SK-N-SH (cell line): ENCODE measurements at regions not wholly inside any gene's neighbourhood (a gene's known extent, or its start where the extent isn't known, plus 50 kb on each side); places are given as distances from the start of the nearest gene placed in this dataset.

Experiments used
- EP300 ChIP-seq, 2 experiments: IDR thresholded peaks; 2 replicates each; pipeline versions ENCODE4 v1.4.0 to v1.6.1; 2012; ENCODE audit warnings: borderline replicate concordance in 1 of 2, low read depth in 1 of 2, low read length in 1 of 2
- EZH2phosphoT487 ChIP-seq: fragments of 200-600 bp; sonication (generic); IDR thresholded peaks from 2 replicates; pipeline ENCODE4 v1.6.1; 2017; ENCODE audit warnings: low read depth, mixed run types, mild to moderate bottlenecking, antibody characterized with exemption, moderate library complexity, borderline replicate concordance
- SMC3 ChIP-seq: IDR thresholded peaks from 2 replicates; pipeline ENCODE4 v1.6.1; 2012; ENCODE audit warnings: low read depth, low read length, improper control_type of control experiment
- TF ChIP-seq, protein P1 (sequence below): fragments of 200-600 bp; sonication (generic); IDR thresholded peaks from 2 replicates; pipeline ENCODE4 v1.6.1; 2017; ENCODE audit warnings: antibody characterized with exemption, mild to moderate bottlenecking, moderate library complexity
- TF ChIP-seq, protein P2 (sequence below): IDR thresholded peaks from 2 replicates; pipeline ENCODE4 v1.6.1; 2012; ENCODE audit warnings: mild to moderate bottlenecking, low read depth, low read length, moderate library complexity

DNA sequence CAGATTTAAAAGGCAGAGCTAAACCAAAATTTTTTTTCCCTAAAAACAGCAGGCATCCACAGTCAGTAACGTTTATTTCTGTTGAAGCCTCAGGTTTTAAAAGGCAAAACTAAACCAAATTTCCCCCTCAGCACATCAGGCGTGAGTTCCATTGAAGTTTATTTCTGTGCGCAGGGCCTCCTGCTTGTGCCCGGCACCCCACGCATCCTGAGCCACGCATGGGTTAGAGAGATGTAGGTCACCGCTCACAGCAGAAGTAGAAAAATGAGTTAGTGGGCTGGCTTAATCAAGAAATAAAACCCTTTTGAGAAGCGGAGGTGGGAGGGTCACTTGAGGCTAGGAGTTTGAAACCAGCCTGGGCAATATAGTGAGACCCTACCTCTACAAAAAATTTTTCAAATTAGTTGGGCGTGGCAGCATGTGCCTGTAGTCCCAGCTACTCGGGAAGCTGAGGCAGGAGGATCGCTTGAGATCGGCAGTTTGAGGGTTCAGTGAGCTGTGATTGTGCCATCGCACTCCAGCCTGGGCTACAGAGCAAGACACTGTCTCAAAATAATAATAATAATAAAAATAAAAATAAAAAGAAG lies 75.6 kb upstream of the SPIN1 start:
- TF ChIP-seq EZH2phosphoT487 (no peak), SMC3 (no peak), EP300 (IDR thresholded peaks at IDR 0.05; ENCODE audit: borderline replicate concordance in 1 of 2, low read depth in 1 of 2, low read length in 1 of 2) (no peak)
- TF ChIP-seq, protein P1, sequence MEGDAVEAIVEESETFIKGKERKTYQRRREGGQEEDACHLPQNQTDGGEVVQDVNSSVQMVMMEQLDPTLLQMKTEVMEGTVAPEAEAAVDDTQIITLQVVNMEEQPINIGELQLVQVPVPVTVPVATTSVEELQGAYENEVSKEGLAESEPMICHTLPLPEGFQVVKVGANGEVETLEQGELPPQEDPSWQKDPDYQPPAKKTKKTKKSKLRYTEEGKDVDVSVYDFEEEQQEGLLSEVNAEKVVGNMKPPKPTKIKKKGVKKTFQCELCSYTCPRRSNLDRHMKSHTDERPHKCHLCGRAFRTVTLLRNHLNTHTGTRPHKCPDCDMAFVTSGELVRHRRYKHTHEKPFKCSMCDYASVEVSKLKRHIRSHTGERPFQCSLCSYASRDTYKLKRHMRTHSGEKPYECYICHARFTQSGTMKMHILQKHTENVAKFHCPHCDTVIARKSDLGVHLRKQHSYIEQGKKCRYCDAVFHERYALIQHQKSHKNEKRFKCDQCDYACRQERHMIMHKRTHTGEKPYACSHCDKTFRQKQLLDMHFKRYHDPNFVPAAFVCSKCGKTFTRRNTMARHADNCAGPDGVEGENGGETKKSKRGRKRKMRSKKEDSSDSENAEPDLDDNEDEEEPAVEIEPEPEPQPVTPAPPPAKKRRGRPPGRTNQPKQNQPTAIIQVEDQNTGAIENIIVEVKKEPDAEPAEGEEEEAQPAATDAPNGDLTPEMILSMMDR = no peak
- TF ChIP-seq, protein P2, sequence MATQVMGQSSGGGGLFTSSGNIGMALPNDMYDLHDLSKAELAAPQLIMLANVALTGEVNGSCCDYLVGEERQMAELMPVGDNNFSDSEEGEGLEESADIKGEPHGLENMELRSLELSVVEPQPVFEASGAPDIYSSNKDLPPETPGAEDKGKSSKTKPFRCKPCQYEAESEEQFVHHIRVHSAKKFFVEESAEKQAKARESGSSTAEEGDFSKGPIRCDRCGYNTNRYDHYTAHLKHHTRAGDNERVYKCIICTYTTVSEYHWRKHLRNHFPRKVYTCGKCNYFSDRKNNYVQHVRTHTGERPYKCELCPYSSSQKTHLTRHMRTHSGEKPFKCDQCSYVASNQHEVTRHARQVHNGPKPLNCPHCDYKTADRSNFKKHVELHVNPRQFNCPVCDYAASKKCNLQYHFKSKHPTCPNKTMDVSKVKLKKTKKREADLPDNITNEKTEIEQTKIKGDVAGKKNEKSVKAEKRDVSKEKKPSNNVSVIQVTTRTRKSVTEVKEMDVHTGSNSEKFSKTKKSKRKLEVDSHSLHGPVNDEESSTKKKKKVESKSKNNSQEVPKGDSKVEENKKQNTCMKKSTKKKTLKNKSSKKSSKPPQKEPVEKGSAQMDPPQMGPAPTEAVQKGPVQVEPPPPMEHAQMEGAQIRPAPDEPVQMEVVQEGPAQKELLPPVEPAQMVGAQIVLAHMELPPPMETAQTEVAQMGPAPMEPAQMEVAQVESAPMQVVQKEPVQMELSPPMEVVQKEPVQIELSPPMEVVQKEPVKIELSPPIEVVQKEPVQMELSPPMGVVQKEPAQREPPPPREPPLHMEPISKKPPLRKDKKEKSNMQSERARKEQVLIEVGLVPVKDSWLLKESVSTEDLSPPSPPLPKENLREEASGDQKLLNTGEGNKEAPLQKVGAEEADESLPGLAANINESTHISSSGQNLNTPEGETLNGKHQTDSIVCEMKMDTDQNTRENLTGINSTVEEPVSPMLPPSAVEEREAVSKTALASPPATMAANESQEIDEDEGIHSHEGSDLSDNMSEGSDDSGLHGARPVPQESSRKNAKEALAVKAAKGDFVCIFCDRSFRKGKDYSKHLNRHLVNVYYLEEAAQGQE = no peak
